ENCODE measurements at regions not wholly inside any gene's neighbourhood (a gene's known extent, or its start where the extent isn't known, plus 50 kb on each side); places are given as distances from the start of the nearest gene placed in this dataset.
"Not testable (repeated sequence)": the region's sequence is repeated elsewhere in the genome, so short reads cannot be mapped to it uniquely, and the experiment has no call there.

DNA sequence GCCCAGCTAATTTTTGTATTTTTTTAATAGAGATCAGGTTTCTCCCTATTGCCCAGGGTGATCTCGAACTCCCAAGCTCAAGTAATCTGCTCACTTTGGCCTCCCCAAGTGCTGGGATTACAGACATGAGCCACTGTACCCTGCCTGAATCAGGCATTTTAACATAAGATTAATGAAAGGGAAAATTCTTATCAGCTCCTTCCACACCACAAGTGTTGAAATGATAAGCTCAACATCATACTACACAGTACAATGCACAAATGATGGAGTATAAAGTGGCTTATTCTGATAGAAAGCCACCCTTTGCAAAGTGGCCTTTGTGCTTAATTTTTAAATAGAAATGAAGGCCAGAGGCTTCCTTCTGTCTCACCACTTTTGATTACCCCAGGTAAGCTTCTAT, 71.3 kb upstream of the MCHR2 start:
- H3K27me3 ChIP-seq (ENCODE audit: control insufficient read depth, insufficient read depth, low read length), result no peaks in the 10 kb centered on the region
- peaks cover 6% of the 10 kb centered on the region for H3K9me3 ChIP-seq (ENCODE audit: control insufficient read depth, low read depth, low read length)
- H3K4me3 ChIP-seq (ENCODE audit: low read length), result no peak overlapping the region
- no peak overlapping the region for H3K27ac ChIP-seq (ENCODE audit: low read length)
- H3K4me1 ChIP-seq (ENCODE audit: control insufficient read depth, low read depth, low read length), result no peaks in the 10 kb centered on the region
- no peaks in the 10 kb centered on the region for H3K36me3 ChIP-seq (ENCODE audit: control insufficient read depth, low read depth, low read length)
- no peak overlapping the region for H3K9ac ChIP-seq (ENCODE audit: low read length)

- Histone ChIP-seq H3K36me3 (ENCODE audit: control insufficient read depth, low read depth, low read length) (no peaks in the 10 kb centered on the region), H3K27ac (ENCODE audit: low read length) (no peak overlapping the region), H3K9me3 (ENCODE audit: control insufficient read depth, low read depth, low read length) (no peaks in the 10 kb centered on the region), H3K27me3 (ENCODE audit: control insufficient read depth, insufficient read depth, low read length) (no peaks in the 10 kb centered on the region), H3K9ac (ENCODE audit: low read length) (no peak overlapping the region), H3K4me3 (ENCODE audit: low read length) (no peak overlapping the region), H3K4me1 (ENCODE audit: control insufficient read depth, low read depth, low read length) (no peaks in the 10 kb centered on the region)
These were observed 68.6 kb upstream of the MCHR2 start for GRCh38 chr6:100062621-100063020.

GRCh38 chr6:100057941-100058340, 63.9 kb upstream of the MCHR2 start:
- Histone ChIP-seq H3K27me3 (ENCODE audit: control insufficient read depth, insufficient read depth, low read length) (no peaks in the 10 kb centered on the region), H3K9ac (ENCODE audit: low read length) (no peak overlapping the region), H3K9me3 (ENCODE audit: control insufficient read depth, low read depth, low read length) (no peaks in the 10 kb centered on the region), H3K4me3 (ENCODE audit: low read length) (no peak overlapping the region), H3K36me3 (ENCODE audit: control insufficient read depth, low read depth, low read length) (no peaks in the 10 kb centered on the region), H3K4me1 (ENCODE audit: control insufficient read depth, low read depth, low read length) (no peaks in the 10 kb centered on the region), H3K27ac (ENCODE audit: low read length) (no peak overlapping the region)

- Histone ChIP-seq H3K9me3 (ENCODE audit: control insufficient read depth, low read depth, low read length) (no peaks in the 10 kb centered on the region), H3K27me3 (ENCODE audit: control insufficient read depth, insufficient read depth, low read length) (no peaks in the 10 kb centered on the region), H3K4me1 (ENCODE audit: control insufficient read depth, low read depth, low read length) (no peaks in the 10 kb centered on the region), H3K27ac (ENCODE audit: low read length) (no peak overlapping the region), H3K36me3 (ENCODE audit: control insufficient read depth, low read depth, low read length) (no peaks in the 10 kb centered on the region), H3K4me3 (ENCODE audit: low read length) (no peak overlapping the region), H3K9ac (ENCODE audit: low read length) (no peak overlapping the region)
These were observed 56.5 kb upstream of the MCHR2 start for GRCh38 chr6:100050550-100050949.

DNA sequence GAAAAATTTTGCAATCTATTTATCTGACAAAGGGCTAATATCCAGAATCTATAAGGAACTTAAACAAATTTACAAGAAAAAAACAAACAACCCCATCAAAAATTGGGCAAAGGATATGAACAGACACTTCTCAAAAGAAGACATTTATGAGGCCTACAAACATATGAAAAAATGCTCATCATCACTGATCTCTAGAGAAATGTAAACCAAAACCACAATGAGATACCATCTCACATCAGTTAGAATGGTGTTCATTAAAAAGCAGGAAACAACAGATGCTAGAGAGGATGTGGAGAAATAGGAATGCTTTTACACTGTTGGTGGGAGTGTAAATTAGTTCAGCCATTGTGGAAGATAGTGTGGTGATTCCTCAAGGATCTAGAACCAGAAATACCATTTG, 49.9 kb upstream of the MCHR2 start:
- H3K27ac ChIP-seq (ENCODE audit: low read length); H3K27me3 ChIP-seq (ENCODE audit: control insufficient read depth, insufficient read depth, low read length); H3K4me3 ChIP-seq (ENCODE audit: low read length); H3K9me3 ChIP-seq (ENCODE audit: control insufficient read depth, low read depth, low read length); H3K9ac ChIP-seq (ENCODE audit: low read length); H3K36me3 ChIP-seq (ENCODE audit: control insufficient read depth, low read depth, low read length); H3K4me1 ChIP-seq (ENCODE audit: control insufficient read depth, low read depth, low read length): not testable (repeated sequence)
